Embryonic facial prominence (tissue), 1 donor: ENCODE measurements at regions not wholly inside any gene's neighbourhood (a gene's known extent, or its start where the extent isn't known, plus 50 kb on each side); places are given as distances from the start of the nearest gene placed in this dataset.
"Not testable (repeated sequence)": the region's sequence is repeated elsewhere in the genome, so short reads cannot be mapped to it uniquely, and the experiment has no call there.

Experiments
- DNase-seq: peaks from one replicate; pipeline ENCODE4 v3.0.0-alpha.2; 2016; ENCODE audit errors: extremely low spot score

DNA sequence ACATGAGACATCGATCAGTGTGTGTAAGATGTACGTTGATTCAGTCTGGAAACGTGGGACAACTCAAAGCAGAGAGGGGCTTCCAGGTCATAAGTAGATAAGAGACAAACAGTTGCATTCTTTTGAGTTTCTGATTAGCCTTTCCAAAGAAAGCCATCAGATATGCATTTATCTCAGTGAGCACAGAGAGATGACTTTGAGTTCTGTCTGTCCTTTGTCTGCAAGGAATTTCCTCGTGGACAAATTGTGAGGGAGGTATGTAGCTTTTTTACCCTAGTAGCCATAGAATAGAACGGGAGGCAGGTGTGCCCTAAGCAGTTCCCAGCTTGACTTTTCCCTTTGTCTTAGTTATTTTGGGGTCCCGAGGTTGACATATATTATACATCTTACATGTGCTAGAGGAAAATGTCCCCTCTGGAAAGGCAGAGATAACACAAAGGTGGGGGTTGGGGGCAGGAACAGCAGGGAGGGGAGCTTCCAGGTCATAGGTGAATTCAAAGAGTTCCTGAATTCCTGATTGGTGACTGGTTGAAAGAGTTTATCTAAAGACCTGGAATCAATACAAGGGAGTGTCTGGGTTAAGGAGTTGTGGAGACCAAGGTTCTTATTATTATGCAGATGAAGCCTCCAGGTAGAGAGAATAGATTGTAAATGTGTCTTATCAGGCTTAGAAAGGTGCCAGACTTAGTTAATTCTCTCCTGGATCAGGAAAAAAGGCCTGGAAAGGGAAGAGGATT is 237.0 kb downstream of the NFATC2 start:
- DNase-seq, result no peak

DNA sequence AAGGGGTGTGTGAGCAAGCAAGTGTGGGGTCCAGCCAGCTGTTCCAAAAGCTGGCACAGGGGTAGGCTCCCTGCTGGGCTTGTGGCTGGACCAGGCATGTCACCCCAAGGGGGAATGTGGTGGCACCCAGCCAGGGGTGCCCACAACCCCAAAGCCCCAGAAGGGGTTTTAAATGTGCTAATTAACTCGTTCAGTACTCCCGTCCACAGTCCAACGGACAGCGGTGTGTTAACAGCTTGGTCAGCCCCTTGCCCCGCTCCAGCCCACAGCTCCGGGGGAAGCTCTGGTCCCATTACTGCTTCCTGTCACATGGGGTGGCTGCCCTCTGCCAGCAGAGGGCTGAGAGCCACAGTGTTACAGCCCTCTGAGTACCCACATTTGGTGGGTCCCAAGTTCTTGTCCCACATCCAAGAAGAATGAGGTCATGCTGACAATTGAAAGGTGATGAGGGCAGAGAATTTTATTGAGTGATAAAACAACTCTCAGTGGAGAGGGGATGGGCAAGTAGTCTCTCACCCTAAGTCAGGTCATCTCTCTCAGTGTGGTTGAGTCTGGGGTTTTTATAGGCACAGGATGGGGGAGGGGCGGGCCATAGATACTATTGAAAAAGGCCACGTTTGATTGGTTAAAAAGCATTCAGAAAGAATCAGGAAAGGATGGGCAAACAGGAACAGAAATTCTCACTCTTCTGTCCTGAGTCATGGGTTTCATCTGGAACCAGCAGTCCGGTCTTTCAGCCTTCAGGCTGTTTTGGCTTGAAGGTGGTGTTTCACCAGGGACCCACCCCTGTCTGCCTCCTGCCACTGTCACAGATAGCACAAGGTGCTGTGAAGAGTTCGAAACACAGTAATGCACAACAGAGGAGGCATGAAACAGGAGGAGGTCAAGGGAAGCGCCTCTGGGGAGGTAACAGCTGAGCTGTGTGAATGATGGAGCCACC is 238.5 kb downstream of the NFATC2 start:
- DNase-seq, result no peak

DNA sequence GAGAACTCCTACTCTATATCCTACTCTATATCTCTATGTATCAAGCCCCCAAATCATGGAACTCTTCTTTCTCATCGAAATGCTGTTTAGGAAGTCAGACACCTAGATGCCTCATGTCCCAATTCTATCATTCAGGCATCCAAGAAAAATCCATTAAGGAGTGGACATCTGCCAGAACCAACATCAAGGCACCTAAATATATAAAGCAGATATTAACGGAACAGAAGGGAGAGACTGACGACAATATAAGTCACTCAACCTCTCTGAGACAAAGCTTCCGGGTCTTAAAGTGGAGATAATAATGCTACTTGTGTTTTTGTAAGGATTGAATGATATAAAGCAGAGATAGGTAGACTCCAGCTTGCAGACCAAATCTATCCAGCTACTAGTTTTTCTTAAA is 241.5 kb downstream of the NFATC2 start:
- DNase-seq, result no peak

DNA sequence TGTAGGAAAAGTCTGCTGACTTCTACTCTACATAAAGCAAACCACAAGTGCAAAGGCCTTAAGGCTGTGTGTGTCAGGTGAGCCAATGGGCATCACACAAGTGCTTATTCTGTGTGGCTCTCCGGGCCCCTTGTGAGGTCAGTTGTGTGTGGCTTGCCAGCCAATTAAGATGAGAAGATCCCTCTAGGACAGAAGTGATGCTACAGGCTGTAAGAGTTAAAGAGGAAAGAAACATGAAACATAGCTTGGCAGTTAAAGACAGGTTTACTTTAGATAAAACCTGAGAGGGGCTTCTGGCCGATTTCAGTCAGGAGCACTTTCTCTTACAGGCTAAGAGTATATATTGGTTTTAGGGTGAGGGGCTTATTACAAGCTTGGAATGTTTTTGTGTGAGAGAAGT is 242.4 kb downstream of the NFATC2 start:
- DNase-seq, result no peak

DNA sequence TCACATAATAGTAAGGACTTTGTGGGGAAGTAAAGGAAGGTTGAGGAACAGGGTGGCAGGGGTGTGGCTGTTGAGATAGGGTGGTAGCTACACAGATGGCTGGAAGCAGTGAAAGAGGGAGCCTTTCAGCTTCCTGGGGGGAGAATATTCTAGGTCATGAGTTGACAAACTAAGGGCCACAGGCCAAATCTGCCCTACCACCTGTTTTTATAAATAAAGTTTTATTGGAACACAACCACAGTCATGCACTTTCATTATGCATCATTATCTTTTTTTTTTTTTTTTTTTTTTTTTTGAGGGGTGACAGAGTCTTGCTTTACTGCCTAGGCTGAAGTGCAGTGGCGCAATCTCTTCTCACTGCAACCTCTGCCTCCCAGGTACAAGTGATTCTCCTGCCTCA is 243.1 kb downstream of the NFATC2 start:
- no peak for DNase-seq

DNA sequence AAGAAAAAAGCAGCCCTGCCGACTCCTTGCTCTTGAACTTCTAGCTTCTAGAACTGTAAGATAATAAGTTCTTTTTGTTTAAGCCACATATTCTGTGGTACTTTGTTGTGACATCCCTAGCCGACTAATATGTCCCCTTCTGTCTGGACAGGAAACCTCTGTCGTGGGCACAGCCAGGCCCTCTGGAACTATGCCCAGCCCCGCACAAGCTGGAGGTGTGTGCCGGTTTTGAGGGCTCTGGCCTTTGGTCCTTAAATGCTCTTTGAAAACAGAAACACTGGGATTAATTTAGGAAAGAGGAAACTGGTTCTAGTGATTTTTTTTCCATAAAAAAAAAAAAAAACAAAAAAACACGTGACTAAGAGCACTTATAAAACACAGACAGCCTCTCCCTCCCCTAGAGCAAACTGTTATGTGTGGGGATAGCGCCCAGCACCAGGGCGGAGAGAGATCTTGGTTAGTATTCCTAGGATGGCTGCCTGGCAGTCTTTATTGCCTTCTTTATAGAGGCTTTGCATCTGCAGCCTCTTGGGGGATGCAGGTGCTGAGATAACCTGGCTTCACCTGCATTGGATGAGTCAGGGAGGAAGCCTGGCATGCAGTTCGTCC is 244.3 kb downstream of the NFATC2 start:
- DNase-seq, result no peak

DNA sequence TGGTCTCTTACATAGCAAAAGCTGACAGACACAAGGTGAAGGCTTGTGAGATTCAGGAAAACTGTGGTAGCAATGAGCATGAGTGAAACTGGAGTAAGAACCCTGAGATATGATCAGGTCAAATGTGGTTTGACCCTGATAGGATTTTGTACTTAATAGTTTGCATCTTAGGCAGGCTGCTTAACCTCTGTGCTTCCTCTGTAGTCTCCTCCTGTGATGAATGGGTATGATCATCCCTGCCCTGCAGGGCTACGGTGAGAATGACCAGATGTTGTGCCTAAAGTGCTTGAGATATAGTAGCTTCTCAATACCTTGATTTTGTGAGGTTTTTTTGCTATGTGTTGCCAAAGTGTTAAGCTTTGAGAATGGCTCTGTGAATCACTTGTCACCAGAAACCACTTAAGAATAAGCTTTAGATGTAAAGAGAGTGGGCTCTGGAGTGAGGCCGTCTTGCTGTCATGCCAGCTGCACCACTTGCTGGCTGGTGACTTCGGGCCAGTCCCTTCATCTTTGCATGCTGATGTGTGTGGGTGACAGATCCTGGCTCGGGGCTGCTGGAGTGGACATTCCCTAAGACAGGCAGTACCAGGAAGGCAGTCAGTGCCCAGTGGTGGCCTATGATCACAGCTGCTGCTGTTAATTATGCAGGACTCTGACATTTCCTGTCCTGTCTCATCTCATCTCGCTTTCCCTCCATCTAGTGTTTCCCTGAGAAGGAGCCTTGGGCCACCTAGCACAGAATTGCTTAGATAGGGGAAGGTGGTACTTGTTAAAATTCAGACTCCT is 254.7 kb downstream of the NFATC2 start:
- no peak for DNase-seq

DNA sequence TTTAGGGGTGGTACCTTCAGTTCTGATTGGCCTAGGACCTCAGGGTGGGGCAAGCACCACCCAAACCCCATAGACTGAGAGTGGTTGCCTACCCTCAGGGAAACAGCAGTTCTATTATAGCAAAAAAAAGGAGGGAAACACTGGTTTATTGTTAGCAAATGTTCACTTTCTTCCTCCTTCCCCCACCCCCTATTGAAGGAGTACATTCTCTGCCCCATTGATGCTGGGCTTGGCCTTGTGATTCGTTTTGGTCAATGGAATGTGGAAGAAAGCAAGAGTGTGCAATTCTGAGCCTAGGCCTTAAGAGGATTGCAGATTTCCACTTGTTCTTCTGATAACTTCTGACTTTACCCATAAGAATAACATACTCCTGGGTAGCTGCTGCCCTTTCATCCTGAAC is 255.8 kb downstream of the NFATC2 start:
- DNase-seq, result no peak

DNA sequence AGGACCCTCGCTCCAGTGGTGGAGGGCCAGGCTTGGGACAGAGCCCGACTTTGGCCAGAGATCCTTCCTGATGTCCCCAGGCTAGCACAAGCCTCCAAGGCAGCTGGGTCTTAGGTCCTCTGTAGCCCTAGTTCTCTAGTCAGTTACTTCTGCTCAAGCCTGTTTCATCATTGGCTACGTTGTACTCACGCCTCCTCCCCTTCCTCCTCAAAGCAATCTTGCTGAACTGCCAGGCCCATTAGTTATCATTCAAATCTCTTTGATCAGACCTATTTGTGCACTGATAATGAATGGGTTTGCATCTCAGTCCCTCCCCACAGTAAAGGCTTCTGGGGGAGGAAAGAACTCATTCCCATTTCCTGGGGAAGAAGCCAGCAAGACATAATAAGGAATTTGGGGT is 256.8 kb downstream of the NFATC2 start:
- DNase-seq, result no peak

DNA sequence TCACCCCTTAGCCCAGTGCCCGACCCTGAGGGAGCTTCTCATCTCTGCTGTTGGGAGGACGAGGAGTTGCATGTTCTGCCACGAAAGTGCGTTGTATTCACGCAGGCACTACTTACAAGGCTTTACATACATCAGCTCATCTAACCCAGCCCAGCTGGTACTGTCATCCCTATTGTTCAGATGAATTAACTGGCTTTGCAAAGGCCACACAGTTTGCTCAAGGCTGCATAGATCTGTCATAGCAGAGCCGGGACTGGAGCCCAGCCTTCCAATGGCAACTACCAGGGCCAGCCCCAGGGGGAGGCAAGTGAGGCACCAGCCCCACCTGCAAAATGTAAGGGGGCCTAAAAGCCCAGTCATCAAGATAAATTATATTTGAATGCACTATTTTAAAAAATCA is 257.6 kb downstream of the NFATC2 start:
- DNase-seq, result no peak

DNA sequence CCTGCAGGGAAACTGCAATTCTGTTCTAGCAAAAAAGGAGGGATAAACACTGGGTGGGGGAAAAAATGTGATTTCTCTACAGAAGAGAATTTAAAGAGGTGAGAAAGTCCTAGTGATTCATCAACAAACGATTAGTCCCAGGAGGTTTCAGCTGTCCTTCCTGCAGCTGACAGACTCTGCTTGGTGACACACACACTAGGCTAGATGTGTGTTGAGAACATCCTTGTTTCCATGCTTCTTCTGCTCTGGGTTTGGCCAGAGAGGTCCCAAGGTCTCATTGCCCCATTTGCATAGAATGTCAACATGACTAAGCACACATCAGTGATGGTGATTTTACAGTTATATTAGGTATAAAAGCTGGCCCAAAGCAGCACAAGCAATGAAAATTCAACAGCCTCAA is 258.3 kb downstream of the NFATC2 start:
- no peak for DNase-seq

DNA sequence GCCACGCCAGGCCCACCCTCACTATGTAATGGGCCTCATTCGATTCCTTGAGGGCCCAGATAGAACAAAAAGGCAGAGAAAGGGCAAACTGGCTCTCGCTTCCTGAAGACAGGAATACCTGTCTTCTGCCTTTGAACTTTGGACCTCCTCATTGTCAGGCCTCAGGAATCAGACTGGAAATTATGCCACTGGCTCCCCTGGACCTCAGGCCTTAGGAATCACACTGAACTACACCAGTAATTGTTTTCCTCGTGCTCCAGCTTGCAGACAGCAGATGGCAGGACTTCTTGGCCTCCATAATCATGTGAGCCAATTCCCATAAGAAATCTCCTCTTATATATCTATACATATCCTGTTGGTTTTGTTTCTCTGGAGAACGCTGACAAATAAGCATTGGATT is 258.6 kb upstream of the KCNG1 start:
- no peak for DNase-seq

DNA sequence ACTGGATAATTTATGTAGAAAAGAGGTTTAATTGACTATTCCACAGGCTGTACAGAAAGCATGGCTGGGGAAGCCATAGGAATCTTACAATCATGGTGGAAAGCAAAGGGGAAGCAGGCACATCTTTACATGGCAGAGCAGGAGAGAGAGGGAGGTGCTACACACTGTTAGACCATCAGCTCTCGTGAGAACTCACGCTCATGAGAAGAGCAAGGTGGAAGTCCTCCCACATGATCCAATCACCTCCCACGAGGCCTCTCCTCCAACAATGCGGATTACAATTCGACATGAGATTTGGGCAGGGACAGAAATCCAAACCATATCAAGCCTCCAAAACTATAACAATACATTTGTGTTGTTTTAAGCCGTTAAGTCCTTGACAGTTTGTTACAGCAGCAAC is 257.1 kb upstream of the KCNG1 start:
- DNase-seq, result no peak

DNA sequence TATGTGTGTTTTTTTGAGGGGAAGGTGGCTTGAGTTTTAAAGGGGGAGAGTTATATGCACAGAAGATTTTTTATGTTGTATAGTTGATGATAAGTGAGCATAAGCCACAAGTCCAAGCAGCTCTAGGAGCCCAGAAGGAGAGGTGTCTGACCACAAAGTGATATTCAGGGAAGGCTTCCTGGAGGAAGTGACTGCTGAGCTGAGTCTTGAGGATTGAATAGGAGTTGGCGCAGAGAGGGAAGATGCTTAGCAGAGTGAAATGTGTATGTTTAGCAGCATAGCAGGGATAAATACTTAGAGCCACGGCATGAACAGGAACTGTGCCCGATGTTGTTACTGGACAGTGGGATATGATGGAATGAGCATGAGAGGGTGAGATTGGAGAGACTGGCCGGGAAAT is 255.1 kb upstream of the KCNG1 start:
- no peak for DNase-seq

DNA sequence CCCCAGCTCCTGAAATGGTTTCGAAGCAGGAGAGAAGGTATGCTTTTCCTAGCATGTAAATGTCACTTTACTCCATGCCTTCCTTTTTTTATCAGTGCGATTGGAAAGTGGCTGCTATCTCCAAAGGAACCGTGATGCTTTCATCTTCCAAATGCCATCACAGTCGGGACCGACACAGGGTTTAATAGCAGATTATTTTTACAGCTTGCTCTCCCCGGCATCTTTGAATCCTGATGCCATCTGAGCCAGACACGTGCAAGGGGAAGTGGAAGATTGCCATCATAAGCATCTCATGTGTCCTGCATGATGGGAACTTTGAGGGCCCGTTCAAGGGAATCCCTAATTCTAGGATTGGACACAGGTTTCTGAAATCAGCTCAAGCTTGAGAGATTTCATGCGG is 253.4 kb upstream of the KCNG1 start:
- DNase-seq, result no peak

DNA sequence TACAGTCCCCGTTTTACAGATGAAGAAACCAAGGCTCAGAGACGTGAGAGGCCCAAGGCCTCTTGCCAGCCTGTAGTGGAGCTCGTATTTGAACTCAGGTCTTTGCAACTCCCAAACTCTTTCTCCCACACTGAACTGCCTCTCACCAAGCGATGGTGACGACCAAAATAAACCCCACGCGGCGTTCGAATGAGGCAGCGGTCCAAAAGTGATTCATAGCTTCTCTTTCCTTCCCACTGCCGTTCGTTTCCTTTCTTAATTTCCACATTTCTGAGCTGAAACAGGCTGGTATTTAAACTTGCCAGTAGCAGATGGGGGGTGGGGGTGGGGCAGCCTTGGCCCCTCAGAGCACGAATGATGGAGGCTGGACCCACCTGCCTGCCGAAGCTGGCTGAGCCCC is 252.9 kb upstream of the KCNG1 start:
- no peak for DNase-seq

DNA sequence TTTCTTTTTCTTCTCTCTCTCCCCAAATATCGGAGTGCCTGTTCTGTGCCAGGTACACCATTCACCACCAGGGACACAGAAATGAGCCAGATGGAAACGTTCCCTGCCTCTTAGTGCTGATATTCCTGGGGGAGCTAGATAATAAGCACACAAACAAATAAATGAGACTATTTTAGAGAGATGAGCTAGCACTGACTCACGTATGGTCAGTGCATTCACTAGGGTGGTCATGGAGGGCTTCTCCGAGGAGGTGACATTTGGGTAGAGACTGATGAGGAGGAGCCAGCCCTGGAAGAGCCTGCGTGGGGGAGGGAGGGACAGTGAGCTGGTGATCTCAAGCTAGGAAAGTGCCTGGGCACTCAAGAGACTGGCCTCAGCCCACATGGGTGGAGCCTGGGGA is 252.3 kb upstream of the KCNG1 start:
- DNase-seq, result no peak

DNA sequence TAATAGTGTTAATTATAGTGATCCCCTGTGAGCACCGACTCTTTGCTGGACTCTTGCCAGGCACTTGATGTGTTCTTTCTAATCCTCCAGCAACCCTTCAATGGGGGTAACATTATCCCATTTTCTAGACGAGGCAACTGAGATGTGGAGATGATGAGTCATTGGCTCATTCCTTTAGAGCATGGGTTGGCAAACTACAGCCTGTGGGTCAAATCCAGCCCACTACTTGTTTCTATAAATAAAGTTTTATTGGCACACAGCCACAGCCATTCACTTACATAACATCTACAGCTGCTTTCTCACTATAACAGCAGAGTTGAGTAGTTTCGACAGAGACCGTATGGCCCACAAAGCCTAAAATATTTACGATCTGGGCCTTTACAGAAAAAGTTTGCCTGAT is 249.5 kb upstream of the KCNG1 start:
- DNase-seq, result no peak

DNA sequence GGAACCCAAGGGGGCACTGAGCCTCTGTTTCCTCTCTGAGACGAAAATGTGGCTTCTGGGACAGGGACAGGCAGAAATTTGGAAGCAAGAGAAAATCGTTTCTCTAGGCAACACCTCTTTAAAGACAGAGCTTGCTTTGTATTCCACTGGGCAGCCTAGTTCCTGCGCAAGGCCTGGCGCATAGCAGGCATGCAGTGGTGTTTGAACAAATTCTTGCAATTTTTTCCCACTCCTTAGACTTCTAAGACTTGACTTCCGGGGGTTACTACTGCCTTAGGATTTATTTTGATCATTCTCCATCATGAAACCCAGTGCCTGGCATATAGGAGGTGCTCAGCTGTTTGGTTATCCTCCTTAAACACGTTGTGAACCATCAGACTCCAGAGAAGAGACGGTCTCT is 249.0 kb upstream of the KCNG1 start:
- DNase-seq, result no peak

DNA sequence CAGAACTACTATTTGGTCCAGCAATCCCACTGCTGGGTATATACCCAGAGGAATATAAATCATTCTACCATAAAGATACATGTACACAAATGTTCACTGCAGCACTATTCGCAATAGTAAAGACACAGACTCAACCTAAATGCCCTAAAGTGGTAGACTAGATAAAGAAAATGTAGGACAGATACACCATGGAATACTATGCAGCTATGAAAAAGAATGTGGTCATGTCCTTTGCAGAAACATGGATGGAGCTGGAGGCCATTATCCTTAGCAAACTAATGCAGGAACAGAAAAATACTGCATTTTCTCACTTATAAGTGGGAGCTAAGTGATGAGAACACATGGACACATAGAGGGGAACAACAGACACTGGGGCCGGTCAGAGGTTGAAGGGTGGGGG is 248.4 kb upstream of the KCNG1 start:
- DNase-seq, result not testable (repeated sequence)

DNA sequence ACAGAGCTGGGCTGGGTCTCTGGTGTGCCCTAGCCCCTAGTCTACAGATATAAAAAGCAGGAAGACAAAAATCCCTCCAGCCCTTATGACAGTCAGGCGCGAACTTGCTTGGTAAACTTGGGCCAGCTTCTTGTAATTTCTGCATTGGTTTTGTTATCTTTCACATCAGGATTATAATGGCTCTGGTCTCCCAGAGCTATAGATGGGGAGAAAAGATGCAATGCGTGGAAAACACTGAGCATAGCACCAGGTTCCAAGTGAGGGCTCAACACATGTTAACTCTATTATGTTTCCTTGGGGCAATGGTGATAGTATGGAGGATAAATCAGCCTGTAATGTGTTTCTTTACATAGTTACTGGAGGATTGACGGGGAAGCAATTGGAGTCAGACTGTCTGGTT is 246.8 kb upstream of the KCNG1 start:
- no peak for DNase-seq

DNA sequence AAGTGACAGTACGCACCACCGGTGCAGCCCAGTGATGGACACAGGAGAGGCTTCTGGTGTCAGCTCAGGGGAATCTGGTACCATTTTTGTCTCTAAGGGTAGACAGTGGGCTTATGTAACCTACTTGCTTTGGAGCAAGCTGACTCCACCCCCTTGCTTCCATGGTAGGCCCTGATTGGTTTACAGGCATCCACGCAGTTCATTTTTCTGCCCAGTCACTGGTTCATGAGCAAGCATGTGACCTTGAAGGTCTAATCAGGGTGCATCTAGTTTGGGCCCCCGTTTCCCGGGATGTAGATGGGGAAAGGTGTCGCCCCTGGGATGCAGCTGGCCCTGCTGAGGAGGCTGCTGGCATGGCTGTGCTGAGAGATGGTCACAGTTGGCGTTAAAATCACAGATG is 244.8 kb upstream of the KCNG1 start:
- DNase-seq, result no peak
